Body of pancreas (tissue), 4 donors: ENCODE measurements at regions not wholly inside any gene's neighbourhood (a gene's known extent, or its start where the extent isn't known, plus 50 kb on each side); places are given as distances from the start of the nearest gene placed in this dataset.

Source experiments
- ATAC-seq: fragments of 150-250 bp; one replicate; pipeline ENCODE4 v1.9.1; 2016
- DNase-seq, 4 donors: peaks; one replicate each; pipeline ENCODE4 v3.0.0-alpha.2; 2019
- H3K27ac ChIP-seq, 4 donors: fragments of 200-600 bp; sonication (generic); 1 replicate in 3 of 4; 2 replicates in 1 of 4; pipeline versions ENCODE4 v1.5.1 to v1.6.1; 2016 to 2019; ENCODE audit warnings: mild to moderate bottlenecking in 1 of 4, mixed read lengths in 1 of 4, moderate library complexity in 1 of 4
- H3K27me3 ChIP-seq, 2 donors: fragments of 200-600 bp; sonication (generic); one replicate each; pipeline ENCODE4 v1.6.0; 2016; ENCODE audit warnings: mild to moderate bottlenecking in 1 of 2
- H3K36me3 ChIP-seq, 2 donors: fragments of 200-600 bp; sonication (generic); replicated peaks in 1 of 2; 2 replicates each; pipeline ENCODE4 v1.5.1; 2016; ENCODE audit warnings: low read depth in 2 of 2; ENCODE audit not compliant: insufficient read depth in 1 of 2
- H3K4me1 ChIP-seq: fragments of 200-600 bp; sonication (generic); one replicate; pipeline ENCODE4 v1.6.0; 2016
- H3K4me3 ChIP-seq, 2 donors: fragments of 200-600 bp; sonication (generic); 1 replicate in 1 of 2; 2 replicates in 1 of 2; pipeline ENCODE4 v1.5.1; 2016 to 2019
- H3K9me3 ChIP-seq, 3 donors: fragments of 200-600 bp; sonication (generic); 1 replicate in 2 of 3; 2 replicates in 1 of 3; pipeline ENCODE4 v1.5.1; 2016
- POLR2A ChIP-seq, 3 donors: fragments of 450-650 bp; IDR thresholded peaks; one replicate each; pipeline ENCODE4 v1.6.1; 2016; ENCODE audit warnings: antibody characterized with exemption in 3 of 3, mild to moderate bottlenecking in 2 of 3
- WGBS, 2 donors: methylation state at CpG; one replicate each; pipeline ENCODE4 v1.1.5; 2017; 5-methylcytosine and 5-hydroxymethylcytosine counted together
- intact Hi-C: fragments of 100-400 bp; cut with DNase I; formaldehyde crosslinking; loops from one replicate; pipeline ENCODE4 v1.15.1; 2023
- TF ChIP-seq, protein P1 (sequence below), 7 experiments: fragments of 450-650 bp in 4 of 7; fragments of 200-600 bp in 3 of 7; sonication (generic) in 3 of 7; IDR thresholded peaks; one replicate each; pipeline ENCODE4 v1.5.1; 2016 to 2019; ENCODE audit warnings: antibody characterized with exemption in 7 of 7

DNA sequence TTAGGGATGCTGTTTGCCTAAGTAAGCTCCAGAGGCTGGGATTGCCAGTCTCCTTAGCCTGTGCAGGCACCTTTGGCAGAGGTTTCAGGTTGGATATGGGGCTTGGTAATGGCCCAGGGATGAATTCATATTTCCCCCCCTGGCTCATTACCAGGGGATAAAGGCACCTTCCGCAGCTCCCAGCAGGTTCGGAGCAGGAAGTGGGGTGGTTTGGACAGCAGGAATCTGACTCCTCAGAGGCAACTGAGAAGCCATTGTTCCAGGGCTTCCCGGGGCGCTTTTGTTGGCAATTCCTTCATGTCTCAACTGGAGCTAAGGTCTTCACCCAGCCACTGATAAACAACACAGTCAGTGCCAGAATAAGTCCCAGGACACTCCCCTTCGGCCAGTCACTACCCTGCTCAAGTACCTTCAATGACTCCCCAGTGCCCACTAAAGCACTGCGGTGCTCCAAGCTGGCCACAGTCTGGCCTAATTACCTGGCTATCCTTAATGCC is 85.3 kb upstream of the SLC6A6 start:
- Histone ChIP-seq H3K27ac (no peak overlapping the region), H3K9me3 (no peaks in the 10 kb centered on the region), H3K4me1 (no peaks in the 10 kb centered on the region), H3K36me3 (no peaks in the 10 kb centered on the region), H3K4me3 (no peak overlapping the region), H3K27me3 (no peaks in the 10 kb centered on the region)
- TF ChIP-seq POLR2A (IDR thresholded peaks at IDR 0.05) = no peak
- TF ChIP-seq, protein P1, sequence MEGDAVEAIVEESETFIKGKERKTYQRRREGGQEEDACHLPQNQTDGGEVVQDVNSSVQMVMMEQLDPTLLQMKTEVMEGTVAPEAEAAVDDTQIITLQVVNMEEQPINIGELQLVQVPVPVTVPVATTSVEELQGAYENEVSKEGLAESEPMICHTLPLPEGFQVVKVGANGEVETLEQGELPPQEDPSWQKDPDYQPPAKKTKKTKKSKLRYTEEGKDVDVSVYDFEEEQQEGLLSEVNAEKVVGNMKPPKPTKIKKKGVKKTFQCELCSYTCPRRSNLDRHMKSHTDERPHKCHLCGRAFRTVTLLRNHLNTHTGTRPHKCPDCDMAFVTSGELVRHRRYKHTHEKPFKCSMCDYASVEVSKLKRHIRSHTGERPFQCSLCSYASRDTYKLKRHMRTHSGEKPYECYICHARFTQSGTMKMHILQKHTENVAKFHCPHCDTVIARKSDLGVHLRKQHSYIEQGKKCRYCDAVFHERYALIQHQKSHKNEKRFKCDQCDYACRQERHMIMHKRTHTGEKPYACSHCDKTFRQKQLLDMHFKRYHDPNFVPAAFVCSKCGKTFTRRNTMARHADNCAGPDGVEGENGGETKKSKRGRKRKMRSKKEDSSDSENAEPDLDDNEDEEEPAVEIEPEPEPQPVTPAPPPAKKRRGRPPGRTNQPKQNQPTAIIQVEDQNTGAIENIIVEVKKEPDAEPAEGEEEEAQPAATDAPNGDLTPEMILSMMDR (IDR thresholded peaks at IDR 0.05) = no peak
- 44 to 57% methylated on average over 6 of the region's 6 CpGs for WGBS, 2 donors
- no peak for DNase-seq
- intact Hi-C loops = no loop called here
- no peak for ATAC-seq

DNA sequence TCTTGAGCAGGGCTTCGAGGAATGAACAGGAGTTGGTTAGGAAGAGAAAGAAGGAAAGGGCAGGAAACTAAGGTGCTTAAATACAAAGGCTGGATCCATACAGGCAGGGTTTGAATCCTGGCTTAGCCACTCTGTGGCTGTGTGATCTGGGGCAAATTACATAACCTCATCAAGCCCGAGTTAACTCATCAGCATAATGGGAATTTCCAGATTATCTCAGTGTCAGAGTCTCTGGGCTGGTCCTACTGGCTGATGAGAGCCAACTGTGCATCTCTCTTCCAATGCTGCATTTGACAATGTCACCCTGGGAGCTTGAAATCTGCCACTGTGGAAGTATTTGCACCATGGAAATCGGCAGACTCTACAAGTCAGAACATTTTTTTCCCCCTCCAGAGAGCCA is 83.8 kb upstream of the SLC6A6 start:
- ATAC-seq = no peak
- H3K9me3 ChIP-seq = no peaks in the 10 kb centered on the region

DNA sequence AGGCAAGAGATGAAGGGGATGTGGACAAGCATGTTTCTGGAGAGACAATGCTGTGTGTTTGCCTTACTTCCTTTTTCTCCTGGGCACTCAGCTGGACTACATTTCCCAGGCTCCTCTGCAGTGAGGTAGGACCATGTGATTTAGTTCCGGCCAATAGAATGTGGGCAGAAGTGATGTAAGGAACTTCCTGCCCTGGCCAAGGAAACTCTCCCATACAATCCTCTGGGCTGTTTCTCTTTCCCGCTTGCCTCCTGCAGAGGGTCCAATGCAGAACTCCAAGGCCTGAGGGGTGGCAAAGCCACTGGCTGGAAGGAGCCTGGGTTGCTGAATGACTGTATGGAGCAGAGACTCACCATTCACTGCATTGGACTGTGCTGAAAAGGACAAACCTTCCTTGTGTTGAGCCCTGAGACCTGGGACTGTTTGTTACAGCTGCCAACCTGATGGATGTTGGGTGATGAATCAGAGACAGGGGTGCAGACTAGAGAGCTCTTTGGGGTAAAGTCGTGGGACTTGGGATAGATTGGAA is 82.7 kb upstream of the SLC6A6 start:
- Histone ChIP-seq H3K27ac (no peak overlapping the region), H3K9me3 (no peaks in the 10 kb centered on the region), H3K36me3 (no peaks in the 10 kb centered on the region), H3K4me1 (no peaks in the 10 kb centered on the region), H3K27me3 (no peaks in the 10 kb centered on the region), H3K4me3 (no peak overlapping the region)
- ATAC-seq = peak; percentile 29
- 64 to 78% methylated on average over 3 of the region's 3 CpGs for WGBS, 2 donors
- DNase-seq = peak in 1 of 4 donors; percentile 57
- intact Hi-C loops = no loop called here
- TF ChIP-seq, protein P1 (IDR thresholded peaks at IDR 0.05) = no peak
- no peak for TF ChIP-seq POLR2A (IDR thresholded peaks at IDR 0.05)

More for the DNA sequence above, 83.8 kb upstream of the SLC6A6 start:
- TF ChIP-seq, protein P1 (IDR thresholded peaks at IDR 0.05) = no peak
- TF ChIP-seq POLR2A (IDR thresholded peaks at IDR 0.05) = no peak
- intact Hi-C loops = no loop called here
- H3K27me3 ChIP-seq = no peaks in the 10 kb centered on the region
- no peaks in the 10 kb centered on the region for H3K4me1 ChIP-seq
- WGBS, 2 donors = 65 to 73% methylated on average over 3 of the region's 3 CpGs
- H3K27ac ChIP-seq = no peak overlapping the region
- H3K4me3 ChIP-seq = no peak overlapping the region
- H3K36me3 ChIP-seq = no peaks in the 10 kb centered on the region
- DNase-seq = no peak

DNA sequence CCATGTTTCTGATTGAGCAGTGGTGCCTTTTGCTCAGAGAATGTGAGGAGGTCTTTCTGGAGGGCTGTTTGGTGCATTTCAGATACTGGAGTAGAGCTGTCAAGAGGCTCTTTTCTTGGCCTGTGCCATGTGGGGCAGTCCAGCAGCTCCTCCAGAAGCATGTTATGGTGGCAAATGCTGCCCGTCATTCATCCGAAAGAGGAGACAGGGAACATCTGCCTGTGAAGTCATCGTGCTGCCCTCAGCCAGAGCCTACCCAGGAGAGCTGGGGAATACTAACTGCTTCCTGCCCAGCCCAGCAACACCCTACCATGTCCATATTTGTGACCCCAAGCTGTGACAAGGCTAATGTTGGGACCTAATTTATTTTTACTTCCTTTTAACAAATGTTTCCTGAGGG is 82.2 kb upstream of the SLC6A6 start:
- Histone ChIP-seq H3K4me1 (no peaks in the 10 kb centered on the region), H3K36me3 (no peaks in the 10 kb centered on the region), H3K27me3 (no peaks in the 10 kb centered on the region), H3K4me3 (no peak overlapping the region), H3K27ac (no peak overlapping the region), H3K9me3 (no peaks in the 10 kb centered on the region)
- TF ChIP-seq POLR2A (IDR thresholded peaks at IDR 0.05) = no peak
- TF ChIP-seq, protein P1 (IDR thresholded peaks at IDR 0.05) = no peak
- no peak for DNase-seq
- intact Hi-C loops = no loop called here
- 88 to 92% methylated on average over 3 of the region's 3 CpGs for WGBS, 2 donors
- ATAC-seq = no peak

DNA sequence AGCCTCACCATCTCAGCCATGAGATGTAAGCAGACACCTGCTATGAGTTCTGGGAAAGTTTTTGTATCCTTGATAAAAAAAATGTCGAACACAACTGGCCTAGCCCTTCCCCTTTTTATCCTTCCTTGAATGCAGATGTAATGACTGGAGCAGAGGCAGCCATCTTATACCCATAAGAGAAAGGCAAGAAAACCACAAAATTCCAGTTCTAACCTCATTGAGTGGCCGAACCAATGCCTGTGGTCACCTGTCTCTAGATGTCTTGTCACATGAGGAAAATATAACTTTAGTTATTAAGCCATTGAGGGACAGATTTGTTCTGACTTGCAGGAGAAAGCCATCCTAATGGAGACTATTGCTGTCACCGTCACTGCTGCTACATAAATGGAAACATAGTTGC is 80.4 kb upstream of the SLC6A6 start:
- WGBS, 2 donors = 79 to 89% methylated on average over 3 of the region's 3 CpGs
- H3K4me3 ChIP-seq = no peak overlapping the region
- no peak for ATAC-seq
- DNase-seq = no peak
- no peak overlapping the region for H3K27ac ChIP-seq
- H3K36me3 ChIP-seq = no peaks in the 10 kb centered on the region
- TF ChIP-seq, protein P1 (IDR thresholded peaks at IDR 0.05) = no peak
- no peak for TF ChIP-seq POLR2A (IDR thresholded peaks at IDR 0.05)
- intact Hi-C loops = no loop called here
- H3K9me3 ChIP-seq = no peaks in the 10 kb centered on the region
- no peaks in the 10 kb centered on the region for H3K27me3 ChIP-seq
- H3K4me1 ChIP-seq = no peaks in the 10 kb centered on the region
